Stimulated activated CD4-positive, alpha-beta T cell treated with anti-CD3 and anti-CD28 coated beads, Interleukin-4, amount 100 ng/mL, for 48 hours (primary cell): ENCODE measurements at regions not wholly inside any gene's neighbourhood (a gene's known extent, or its start where the extent isn't known, plus 50 kb on each side); places are given as distances from the start of the nearest gene placed in this dataset.

Source experiments
- DNase-seq, 2 donors: peaks; one replicate each; pipeline ENCODE4 v3.0.0-alpha.2; 2020; ENCODE audit warnings: low read depth in 2 of 2

GRCh38 chr7:18201350-18201749, 173.7 kb upstream of the PRPS1L1 start:
- no peak for DNase-seq

DNA sequence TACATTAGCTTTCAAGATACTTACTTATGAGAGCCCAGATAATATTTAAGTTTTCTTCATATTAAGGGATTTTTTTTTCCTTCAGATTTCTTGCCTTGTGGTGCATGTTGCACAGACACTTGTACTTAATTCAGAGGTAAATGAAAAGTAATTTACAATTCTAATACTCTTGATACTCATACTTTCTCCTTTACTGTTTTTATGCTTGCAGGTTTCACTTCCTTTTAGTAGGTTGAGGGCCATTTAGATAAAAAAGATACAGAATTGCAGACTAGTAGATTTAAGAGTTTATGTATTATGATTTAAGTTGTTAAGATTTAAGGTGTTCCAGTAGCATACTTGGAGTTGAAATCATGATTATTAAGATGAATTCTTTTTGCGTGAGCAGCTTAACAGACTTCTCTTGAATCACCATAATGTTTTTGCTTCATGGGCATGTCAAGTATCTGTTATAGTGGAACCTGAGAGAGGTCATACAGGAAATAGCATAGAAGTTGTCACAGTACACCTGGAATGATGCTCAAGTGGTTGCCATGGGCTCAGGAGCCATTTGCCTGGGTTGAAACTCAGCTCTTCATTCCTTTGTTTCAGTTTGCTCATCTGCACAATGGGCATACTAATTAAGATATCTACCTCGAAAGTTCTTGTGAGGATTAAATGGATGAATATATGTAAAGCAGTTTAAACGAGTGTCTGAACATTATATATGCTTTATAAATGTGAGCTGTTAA, 174.8 kb upstream of the PRPS1L1 start:
- DNase-seq: no peak

DNA sequence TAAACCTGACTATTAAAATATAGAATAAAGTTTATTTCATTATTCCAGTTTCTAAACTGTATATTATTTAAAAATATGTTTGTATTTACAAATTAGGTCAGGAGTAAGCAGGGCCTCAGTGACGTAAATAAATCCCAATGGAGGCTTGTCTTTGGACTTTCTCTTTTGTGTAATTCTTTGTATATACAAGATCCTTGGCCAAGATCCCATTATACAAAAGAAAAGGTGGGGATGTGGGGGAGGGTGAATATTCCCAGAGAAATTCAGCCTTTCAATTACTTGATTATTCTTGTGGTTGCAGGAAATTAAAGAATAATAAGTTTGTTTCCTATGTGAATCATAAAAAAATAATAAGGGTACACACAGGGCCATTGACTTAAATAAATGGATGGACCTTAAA, 178.7 kb upstream of the PRPS1L1 start:
- no peak for DNase-seq

- DNase-seq: no peak
These were observed 181.3 kb upstream of the PRPS1L1 start for GRCh38 chr7:18208921-18209320.

DNA sequence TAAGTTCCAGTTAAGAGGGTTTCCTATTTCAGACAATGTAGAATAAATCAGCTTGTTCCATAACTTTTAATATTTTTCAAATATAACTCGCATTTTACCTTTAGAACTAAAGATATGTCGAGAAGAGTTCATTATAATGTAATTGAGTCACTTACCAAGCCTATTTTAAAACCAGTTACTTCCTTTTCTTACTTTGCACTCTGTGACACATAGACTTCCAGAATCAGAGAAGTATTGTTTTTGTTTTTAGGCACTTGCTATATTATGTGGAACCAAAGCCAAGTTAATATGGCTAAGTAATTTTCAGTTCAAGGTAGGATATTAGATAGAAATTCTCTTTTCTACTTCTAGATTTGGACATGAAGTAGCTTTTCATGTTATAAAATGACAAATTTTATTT, 182.7 kb upstream of the PRPS1L1 start:
- DNase-seq: no peak

DNA sequence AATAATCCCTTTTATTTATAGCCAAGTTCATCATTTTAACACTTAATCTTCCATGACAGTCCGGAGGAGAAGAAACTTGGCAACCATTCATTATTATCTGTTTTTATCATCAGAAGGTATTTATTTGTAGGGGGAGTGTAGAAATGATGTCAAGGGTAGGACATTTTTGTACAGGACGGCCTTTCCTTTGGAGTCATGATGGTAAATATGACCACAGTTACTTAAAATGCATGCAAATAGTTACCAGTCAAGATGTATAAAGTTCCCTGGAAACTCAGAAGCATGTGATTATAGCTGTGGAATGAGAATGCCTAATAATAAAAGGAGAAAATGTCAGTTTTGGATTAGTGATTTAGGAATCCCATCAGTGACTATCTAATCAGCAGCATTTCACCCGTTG, 183.1 kb upstream of the PRPS1L1 start:
- no peak for DNase-seq

DNA sequence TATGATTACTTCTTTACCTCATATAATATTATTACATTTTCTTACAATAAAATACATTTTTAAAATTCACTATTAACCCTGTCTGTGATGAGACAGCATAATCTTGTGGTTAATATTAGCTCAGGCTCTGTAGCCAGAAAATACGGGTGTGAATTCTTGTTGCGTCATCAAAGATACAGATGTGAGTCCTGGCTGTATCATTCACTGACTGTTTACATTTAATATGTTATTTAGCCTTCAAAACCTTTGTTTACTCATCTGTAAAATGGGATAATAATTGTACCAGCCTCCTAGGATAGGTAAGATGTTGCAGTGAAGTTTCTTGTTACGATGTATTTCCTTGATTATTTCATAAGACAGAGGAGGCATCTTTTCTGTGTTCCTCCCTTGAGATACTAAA, 184.7 kb upstream of the PRPS1L1 start:
- DNase-seq: no peak

DNA sequence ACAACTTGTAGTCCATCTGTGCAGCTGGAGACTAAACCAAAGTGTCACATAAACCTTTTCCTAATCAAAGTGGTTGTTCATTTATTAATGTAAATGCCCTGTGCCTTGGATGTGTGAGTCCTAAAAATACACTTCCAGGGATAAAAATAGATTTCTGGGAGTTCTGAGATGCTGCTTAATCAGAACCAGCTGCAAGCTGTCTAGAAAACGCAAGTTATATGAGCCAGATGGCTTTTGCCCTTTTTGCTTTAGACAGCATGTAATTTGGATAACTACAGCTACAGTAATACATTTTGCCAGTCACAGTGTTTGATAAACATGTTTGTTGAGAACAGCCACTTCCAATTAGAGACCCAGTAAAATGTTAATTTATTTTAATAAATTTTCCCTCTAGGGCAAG, 185.1 kb upstream of the PRPS1L1 start:
- no peak for DNase-seq

DNA sequence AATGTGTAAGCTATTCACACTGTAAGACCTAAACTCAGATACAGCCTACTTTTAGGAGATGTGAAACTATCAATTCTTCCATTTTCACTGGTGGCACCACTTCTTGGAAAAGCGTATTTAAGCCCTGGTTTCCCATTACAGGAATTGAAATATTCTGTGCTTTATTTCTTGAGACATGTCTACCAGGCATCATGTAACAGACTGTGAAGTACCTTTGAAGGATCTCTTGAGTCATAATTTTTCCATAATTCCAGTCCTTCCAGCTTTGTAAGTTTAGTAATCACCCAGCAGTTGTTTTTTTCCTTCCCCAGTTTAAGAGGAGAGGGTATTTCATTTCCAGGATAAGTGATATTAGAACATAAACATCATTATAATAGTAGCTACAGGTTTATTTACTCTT, 186.0 kb upstream of the PRPS1L1 start:
- no peak for DNase-seq

DNA sequence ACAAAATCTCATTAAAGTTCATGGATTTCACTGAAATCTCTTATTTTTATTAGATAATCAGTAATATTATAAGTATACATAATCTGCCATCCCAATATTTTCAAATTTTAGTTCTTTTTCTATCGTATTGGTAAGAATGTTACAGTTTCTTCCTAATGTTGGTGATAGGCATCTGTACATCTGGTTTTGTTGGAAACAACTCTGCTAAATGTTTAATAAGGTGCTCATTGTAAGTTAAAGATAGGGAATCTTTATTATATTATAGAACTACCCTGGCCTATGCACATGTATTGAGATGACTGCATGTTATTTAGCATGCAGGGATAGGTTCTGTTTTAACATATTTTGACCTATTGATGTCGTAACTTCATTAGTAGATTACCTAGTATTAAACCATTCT, 188.6 kb upstream of the PRPS1L1 start:
- DNase-seq: no peak

- no peak for DNase-seq
These were observed 194.0 kb upstream of the PRPS1L1 start for GRCh38 chr7:18221377-18222293.

- DNase-seq: no peak
These were observed 195.0 kb upstream of the PRPS1L1 start for GRCh38 chr7:18222636-18223035.

GRCh38 chr7:18224138-18224537, 196.5 kb upstream of the PRPS1L1 start:
- DNase-seq: no peak

DNA sequence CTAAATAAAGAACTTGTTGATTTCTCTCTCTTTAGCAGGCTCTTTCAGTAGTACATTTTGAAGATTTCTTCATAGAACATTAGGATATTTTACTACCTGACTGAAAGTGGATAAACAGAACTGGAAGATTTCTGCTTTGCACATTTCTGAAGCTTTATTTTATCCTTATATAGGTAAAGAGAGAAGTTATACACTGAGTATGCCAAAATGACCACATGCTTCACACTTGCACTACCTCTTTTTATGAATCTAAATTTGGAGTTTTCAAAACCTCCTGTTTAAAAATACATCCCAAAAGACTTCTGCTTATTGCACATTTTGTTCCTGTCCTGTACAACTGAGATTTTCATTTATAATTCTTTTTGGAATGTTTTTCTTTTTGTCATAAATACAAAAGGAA, 197.4 kb upstream of the PRPS1L1 start:
- DNase-seq: no peak

DNA sequence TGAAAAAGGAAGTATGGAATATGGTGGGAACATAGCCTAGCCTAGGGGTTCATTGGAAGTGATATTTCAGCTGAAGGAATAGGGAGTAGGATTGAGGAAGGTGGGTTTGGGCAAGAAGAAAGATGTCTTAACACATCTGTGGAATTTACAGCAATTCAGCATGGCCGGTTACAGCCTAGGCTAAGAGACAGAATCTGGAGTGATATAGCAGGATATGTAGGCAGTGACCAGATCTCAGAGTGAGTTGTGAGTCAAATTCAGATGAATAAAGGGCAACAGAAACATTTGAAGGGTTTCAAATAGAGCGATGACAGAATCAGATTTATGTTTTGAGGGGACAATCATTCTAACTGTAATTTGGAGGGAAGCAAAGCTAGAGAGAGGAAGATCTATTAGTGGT, 199.0 kb upstream of the PRPS1L1 start:
- DNase-seq: no peak

GRCh38 chr7:18228686-18229085, 201.0 kb upstream of the PRPS1L1 start:
- DNase-seq: no peak

DNA sequence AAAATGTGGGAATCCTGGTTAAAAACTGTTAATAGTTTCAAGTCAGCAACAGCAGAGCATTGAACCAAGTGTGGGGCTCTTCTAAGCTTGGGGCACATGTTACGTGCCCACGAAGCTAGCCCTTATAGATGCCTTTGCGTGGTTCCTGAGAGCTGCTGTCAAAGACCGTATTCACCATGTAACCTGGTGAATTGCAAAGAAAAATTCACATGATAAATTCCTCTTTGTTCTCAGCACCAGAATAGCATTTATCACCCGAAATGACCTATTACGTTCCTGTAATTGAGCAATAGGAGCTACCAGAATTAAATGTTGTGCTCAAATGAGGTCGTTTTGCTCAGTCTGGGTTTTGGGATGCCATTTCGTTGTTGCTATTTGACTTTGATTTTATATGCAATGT, 202.6 kb upstream of the PRPS1L1 start:
- DNase-seq: no peak

DNA sequence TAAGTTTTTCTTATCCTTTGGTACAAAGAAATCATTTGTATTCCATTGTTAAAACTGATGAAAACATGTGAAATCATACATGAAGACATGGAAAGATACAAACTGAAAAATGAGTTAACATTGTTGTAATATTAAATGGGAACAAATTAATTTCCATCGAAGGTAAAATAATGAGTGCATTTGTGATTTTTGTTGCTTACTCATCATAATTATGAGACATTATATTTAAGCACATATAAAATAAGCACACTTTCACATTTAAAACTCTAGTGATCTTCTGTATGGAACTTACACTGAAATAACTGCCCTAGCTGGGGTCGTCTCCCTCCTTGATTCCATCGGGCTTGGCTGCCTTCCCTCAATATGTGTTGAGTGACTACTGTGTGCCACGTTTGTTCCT, 204.2 kb upstream of the PRPS1L1 start:
- DNase-seq: no peak

DNA sequence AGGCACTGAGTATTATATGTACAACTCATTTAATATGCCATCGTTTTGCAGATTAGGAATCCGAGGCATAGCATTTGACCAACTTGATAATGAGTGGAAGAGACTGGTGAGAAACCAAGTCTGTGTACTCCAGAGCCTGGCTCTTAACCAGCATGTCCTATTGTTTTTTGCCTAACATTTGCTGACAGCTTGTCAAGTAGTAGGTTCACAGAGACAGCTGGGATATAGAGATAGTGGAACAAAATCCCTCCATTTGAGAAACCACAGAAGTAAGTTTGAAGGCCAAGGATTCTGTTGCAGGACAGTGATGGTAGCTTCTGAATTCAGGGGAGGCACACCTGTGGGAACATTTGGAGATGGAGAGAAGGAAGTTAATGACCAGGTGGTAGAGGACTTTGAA, 206.9 kb upstream of the PRPS1L1 start:
- DNase-seq: no peak

DNA sequence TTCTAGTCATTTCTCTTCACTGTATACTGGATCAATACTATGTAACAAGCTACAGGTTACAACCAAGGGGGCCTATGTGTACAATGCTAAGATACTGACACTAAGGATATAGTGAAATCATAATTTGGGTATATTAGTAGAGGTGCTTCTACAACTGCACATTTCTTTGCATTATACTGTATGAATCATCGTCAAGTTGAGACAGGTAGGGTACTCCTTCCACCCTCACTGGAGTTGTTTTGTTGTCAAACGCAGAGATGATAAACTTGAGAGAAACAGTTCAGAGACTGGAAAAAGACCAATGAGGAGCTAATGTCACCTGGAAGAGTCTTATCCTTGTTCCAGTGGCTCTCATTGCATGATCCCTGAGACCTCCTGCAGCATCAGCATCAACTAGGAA, 208.2 kb upstream of the PRPS1L1 start:
- no peak for DNase-seq

GRCh38 chr7:18239212-18239611, 211.6 kb upstream of the PRPS1L1 start:
- no peak for DNase-seq

GRCh38 chr7:18241543-18242231, 214.0 kb upstream of the PRPS1L1 start:
- DNase-seq: no peak

DNA sequence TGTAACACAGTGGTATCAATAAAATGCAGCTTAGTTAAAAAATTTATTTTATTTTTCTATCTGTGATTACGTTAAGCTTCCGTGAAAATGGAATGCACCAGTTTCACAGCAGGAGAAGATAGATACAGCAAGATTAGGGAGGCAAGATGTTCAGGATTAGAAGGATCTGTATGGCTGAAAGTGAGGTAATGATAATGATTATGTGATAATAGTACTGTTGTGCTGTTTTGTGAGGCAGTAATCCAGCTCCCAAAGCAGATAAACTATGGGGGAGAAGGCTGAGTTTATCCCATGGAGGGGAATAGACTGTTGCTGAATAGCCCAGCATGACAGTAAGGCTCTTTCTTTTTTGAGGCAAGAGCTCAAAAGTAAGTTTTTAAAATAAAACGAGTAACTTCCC, 216.1 kb upstream of the PRPS1L1 start:
- no peak for DNase-seq
